ENCODE measurements at regions not wholly inside any gene's neighbourhood (a gene's known extent, or its start where the extent isn't known, plus 50 kb on each side); places are given as distances from the start of the nearest gene placed in this dataset.
A peak's percentile ranks its signal among the peaks of the same experiment; 100 is the strongest.

DNA sequence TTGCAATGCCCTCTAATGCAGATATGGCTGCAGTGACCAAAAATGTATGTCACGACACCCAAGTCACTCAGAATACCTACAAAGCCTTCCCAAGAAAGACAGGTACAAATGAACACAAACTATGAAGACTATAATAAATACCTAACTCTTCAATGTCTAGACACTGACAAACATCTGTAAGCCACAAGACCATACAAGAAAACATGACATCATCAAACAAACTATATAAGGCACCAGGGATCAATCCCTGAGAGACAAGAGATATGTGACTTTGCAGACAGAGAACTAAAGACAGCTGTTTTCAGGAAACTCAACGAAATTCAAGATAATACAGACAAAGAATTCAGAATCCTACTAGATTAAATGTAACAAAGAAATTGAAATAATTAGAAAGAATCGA is 603.7 kb downstream of the CDH9 start:
- Histone ChIP-seq H3K36me3 (ENCODE audit: control insufficient read depth in 1 of 2, insufficient read depth in 2 of 2, low read length in 1 of 2) (no peaks in the 10 kb centered on the region), H3K27ac (ENCODE audit: low read depth in 1 of 2, low read length in 2 of 2) (no peak overlapping the region), H3K4me1 (ENCODE audit: control insufficient read depth in 1 of 2, insufficient read depth in 2 of 2, low read length in 2 of 2) (no peaks in the 10 kb centered on the region), H3K4me3 (ENCODE audit: low read length in 2 of 2) (no peak overlapping the region), H3K9me3 (ENCODE audit: control insufficient read depth, low read length) (no peaks in the 10 kb centered on the region), H3K27me3 (ENCODE audit: control insufficient read depth in 1 of 2, insufficient read depth in 2 of 2, low read length in 1 of 2) (no peaks in the 10 kb centered on the region)
- 70 to 75% methylated on average over 3 of the region's 3 CpGs for WGBS, 2 donors
- ATAC-seq (ENCODE audit: low FRiP score) (no peak), DNase-seq (no peak)
- intact Hi-C loops (cut with DNase I), result loop anchor here in 1 of 2 donors (10.0 kb wide), 1 partner anchor 150 kb away; no protein-coding TSS in a partner anchor

DNA sequence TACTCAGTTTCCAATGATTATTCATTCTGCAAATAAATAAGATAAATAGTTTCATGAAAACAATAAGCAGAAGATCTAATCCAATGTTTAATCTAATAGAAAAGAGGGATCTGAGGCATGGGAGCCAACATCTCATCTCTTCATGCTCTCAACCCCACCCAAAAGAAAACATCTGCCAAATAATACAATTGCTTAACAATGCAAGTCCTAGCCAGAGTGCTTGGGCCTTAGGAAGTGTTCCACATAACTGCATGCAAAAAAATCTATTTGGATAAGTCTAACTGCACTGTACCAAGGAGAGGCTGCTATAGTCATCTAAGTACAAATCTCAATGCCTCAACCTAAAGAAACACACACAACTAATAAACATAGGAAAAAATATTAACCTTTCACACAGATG is 606.0 kb downstream of the CDH9 start:
- no peak for DNase-seq
- no peaks in the 10 kb centered on the region for H3K27me3 ChIP-seq (ENCODE audit: control insufficient read depth in 1 of 2, insufficient read depth in 2 of 2, low read length in 1 of 2)
- H3K4me1 ChIP-seq (ENCODE audit: control insufficient read depth in 1 of 2, insufficient read depth in 2 of 2, low read length in 2 of 2), result no peaks in the 10 kb centered on the region
- H3K27ac ChIP-seq (ENCODE audit: low read depth in 1 of 2, low read length in 2 of 2), result no peak overlapping the region
- intact Hi-C loops (cut with DNase I), result loop anchor here in 1 of 2 donors (10.0 kb wide), 1 partner anchor 148 kb away; no protein-coding TSS in a partner anchor
- H3K9me3 ChIP-seq (ENCODE audit: control insufficient read depth, low read length), result no peaks in the 10 kb centered on the region
- H3K36me3 ChIP-seq (ENCODE audit: control insufficient read depth in 1 of 2, insufficient read depth in 2 of 2, low read length in 1 of 2), result no peaks in the 10 kb centered on the region
- ATAC-seq (ENCODE audit: low FRiP score), result peak; percentile 55
- no peak overlapping the region for H3K4me3 ChIP-seq (ENCODE audit: low read length in 2 of 2)

DNA sequence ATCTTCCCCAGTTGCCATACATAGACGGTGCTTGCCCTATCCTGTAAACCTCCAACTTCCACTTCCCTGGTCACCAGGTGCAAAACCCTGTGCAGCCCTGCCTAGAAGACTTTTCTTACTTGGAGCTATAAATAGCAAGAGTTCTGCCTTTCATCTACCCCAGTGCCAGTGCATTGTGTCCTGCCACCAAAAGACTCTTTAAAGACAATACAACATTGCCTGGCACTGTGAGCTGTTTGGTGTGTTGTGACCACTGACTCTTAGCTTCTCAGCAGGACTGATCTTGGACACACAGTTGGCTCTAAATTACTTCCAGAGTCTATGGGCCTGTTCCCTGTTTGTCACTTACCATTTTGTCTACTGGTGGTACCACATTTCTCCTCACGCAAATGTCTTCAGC is 608.1 kb downstream of the CDH9 start:
- Histone ChIP-seq H3K4me3 (ENCODE audit: low read length in 2 of 2) (no peak overlapping the region), H3K36me3 (ENCODE audit: control insufficient read depth in 1 of 2, insufficient read depth in 2 of 2, low read length in 1 of 2) (no peaks in the 10 kb centered on the region), H3K9me3 (ENCODE audit: control insufficient read depth, low read length) (no peaks in the 10 kb centered on the region), H3K27me3 (ENCODE audit: control insufficient read depth in 1 of 2, insufficient read depth in 2 of 2, low read length in 1 of 2) (no peaks in the 10 kb centered on the region), H3K27ac (ENCODE audit: low read depth in 1 of 2, low read length in 2 of 2) (no peak overlapping the region), H3K4me1 (ENCODE audit: control insufficient read depth in 1 of 2, insufficient read depth in 2 of 2, low read length in 2 of 2) (no peaks in the 10 kb centered on the region)
- DNase-seq, result no peak
- 88 to 89% methylated on average over 2 of the region's 2 CpGs for WGBS, 2 donors
- intact Hi-C loops (cut with DNase I), result loop anchor here in 1 of 2 donors (10.0 kb wide), 1 partner anchor 146 kb away; no protein-coding TSS in a partner anchor
- ATAC-seq (ENCODE audit: low FRiP score), result no peak

DNA sequence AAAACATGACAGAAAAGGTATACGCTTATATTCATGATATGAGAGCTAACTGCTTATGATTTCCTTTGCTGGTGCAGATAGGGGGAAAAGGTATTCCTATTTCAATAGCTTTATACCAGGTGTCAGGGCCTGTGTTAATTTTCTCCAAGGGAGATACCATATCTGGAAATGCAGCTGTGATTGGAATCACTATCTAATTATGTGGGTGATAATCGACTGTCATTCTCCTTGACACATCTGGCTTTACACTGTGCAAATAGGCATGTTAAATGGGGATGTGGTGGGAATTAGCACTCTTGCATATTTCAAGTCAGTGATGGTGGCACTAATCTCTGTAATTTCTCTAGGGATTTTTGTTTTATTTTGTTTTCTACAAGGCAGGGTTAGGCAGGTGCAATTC is 611.1 kb downstream of the CDH9 start:
- H3K9me3 ChIP-seq (ENCODE audit: control insufficient read depth, low read length), result no peaks in the 10 kb centered on the region
- no peaks in the 10 kb centered on the region for H3K36me3 ChIP-seq (ENCODE audit: control insufficient read depth in 1 of 2, insufficient read depth in 2 of 2, low read length in 1 of 2)
- DNase-seq (no peak), ATAC-seq (ENCODE audit: low FRiP score) (no peak)
- no peak overlapping the region for H3K4me3 ChIP-seq (ENCODE audit: low read length in 2 of 2)
- WGBS, 2 donors, result 84 to 89% methylated on average over 2 of the region's 2 CpGs
- intact Hi-C loops (cut with DNase I), result no loop called here
- no peak overlapping the region for H3K27ac ChIP-seq (ENCODE audit: low read depth in 1 of 2, low read length in 2 of 2)
- no peaks in the 10 kb centered on the region for H3K27me3 ChIP-seq (ENCODE audit: control insufficient read depth in 1 of 2, insufficient read depth in 2 of 2, low read length in 1 of 2)
- no peaks in the 10 kb centered on the region for H3K4me1 ChIP-seq (ENCODE audit: control insufficient read depth in 1 of 2, insufficient read depth in 2 of 2, low read length in 2 of 2)

DNA sequence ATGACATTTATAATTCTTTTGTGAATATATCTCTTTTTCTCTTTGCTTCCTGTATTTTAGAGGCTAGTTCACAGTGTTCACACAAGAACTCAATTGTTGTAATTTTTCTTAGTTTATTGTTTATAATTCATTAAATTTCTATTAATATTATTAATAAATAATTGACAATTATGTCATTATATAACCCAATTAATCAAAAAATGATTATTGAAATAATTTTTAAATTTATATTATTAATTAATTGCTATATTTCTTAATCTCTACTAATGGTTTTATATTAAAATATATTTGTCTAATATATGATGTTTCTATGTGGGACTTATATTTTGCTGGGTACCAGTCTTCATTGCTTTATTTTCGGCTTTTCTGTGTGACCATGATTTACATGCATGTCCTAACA is 618.4 kb downstream of the CDH9 start:
- Histone ChIP-seq H3K36me3 (ENCODE audit: control insufficient read depth in 1 of 2, insufficient read depth in 2 of 2, low read length in 1 of 2) (no peaks in the 10 kb centered on the region), H3K9me3 (ENCODE audit: control insufficient read depth, low read length) (no peaks in the 10 kb centered on the region), H3K4me3 (ENCODE audit: low read length in 2 of 2) (no peak overlapping the region), H3K27me3 (ENCODE audit: control insufficient read depth in 1 of 2, insufficient read depth in 2 of 2, low read length in 1 of 2) (no peaks in the 10 kb centered on the region), H3K4me1 (ENCODE audit: control insufficient read depth in 1 of 2, insufficient read depth in 2 of 2, low read length in 2 of 2) (no peaks in the 10 kb centered on the region), H3K27ac (ENCODE audit: low read depth in 1 of 2, low read length in 2 of 2) (no peak overlapping the region)
- WGBS, 2 donors, result 86 to 93% methylated on average over 1 of the region's 1 CpG
- DNase-seq (no peak), ATAC-seq (ENCODE audit: low FRiP score) (no peak)
- intact Hi-C loops (cut with DNase I), result no loop called here

DNA sequence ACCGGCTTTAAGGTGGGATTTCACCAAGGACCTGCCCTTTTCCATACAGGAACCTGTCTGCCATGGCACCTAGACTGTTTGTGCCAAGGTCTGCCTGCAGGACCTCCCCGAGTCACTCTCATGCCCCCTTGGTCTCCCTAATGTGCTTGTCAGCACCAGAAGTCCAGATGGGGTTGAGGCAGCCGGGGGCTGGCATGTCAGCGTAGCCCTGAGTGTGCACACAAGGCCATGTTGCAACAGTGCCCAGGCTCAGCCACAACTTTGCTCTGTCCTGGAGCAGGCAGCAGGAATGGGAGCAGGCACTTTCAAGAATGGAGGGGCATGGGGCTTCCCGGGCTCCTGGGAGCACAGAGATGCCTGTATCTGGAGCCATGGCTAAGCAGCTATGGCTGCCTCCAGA is 621.5 kb downstream of the CDH9 start:
- H3K4me3 ChIP-seq (ENCODE audit: low read length in 2 of 2), result no peak overlapping the region
- no peak overlapping the region for H3K27ac ChIP-seq (ENCODE audit: low read depth in 1 of 2, low read length in 2 of 2)
- H3K9me3 ChIP-seq (ENCODE audit: control insufficient read depth, low read length), result no peaks in the 10 kb centered on the region
- H3K27me3 ChIP-seq (ENCODE audit: control insufficient read depth in 1 of 2, insufficient read depth in 2 of 2, low read length in 1 of 2), result no peaks in the 10 kb centered on the region
- no peaks in the 10 kb centered on the region for H3K36me3 ChIP-seq (ENCODE audit: control insufficient read depth in 1 of 2, insufficient read depth in 2 of 2, low read length in 1 of 2)
- H3K4me1 ChIP-seq (ENCODE audit: control insufficient read depth in 1 of 2, insufficient read depth in 2 of 2, low read length in 2 of 2), result no peaks in the 10 kb centered on the region
- no peak for DNase-seq
- WGBS, 2 donors, result 85 to 90% methylated on average over 5 of the region's 5 CpGs
- intact Hi-C loops (cut with DNase I), result no loop called here
- peak; percentile 64 for ATAC-seq (ENCODE audit: low FRiP score)

DNA sequence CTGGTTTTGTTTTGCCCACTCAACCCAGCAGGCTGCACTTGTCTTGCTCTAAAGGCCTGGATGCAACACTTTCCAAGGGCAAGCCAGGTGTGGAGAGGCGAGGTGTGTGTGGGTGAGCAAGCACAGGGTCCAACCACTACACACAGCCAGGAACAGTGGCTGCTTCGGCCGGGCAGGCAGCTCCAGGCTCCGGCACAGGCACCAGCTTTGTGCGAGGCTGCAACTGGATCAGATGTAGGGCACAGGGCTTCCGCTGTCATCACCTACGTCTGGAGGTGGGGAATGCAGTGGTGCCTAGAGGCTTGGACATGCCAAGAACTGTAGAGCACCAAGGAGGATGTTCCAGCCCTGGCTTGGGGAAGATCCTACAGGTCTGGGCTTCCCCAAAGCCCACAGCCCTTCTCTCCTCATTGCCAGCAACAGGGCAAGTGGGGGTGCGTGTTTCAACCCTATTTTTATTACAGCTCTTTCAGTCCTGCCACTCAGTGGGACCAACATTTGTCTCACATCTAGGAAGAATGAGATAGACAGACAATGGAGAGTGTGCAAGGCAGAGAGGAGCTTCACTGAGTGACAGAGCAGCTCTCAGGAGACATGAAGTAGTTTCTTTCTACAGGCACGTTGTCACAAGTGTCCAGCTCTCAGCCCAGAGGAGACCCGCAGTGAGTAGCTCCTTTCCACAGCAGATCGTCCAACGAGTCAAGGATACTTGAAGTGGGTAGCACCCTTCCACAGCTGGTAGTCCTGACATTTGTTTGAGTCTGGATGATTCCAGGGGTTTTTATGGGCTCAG is 622.2 kb downstream of the CDH9 start:
- intact Hi-C loops (cut with DNase I), result no loop called here
- Histone ChIP-seq H3K4me1 (ENCODE audit: control insufficient read depth in 1 of 2, insufficient read depth in 2 of 2, low read length in 2 of 2) (no peaks in the 10 kb centered on the region), H3K4me3 (ENCODE audit: low read length in 2 of 2) (no peak overlapping the region), H3K27ac (ENCODE audit: low read depth in 1 of 2, low read length in 2 of 2) (no peak overlapping the region), H3K9me3 (ENCODE audit: control insufficient read depth, low read length) (no peaks in the 10 kb centered on the region), H3K27me3 (ENCODE audit: control insufficient read depth in 1 of 2, insufficient read depth in 2 of 2, low read length in 1 of 2) (no peaks in the 10 kb centered on the region), H3K36me3 (ENCODE audit: control insufficient read depth in 1 of 2, insufficient read depth in 2 of 2, low read length in 1 of 2) (no peaks in the 10 kb centered on the region)
- DNase-seq (no peak), ATAC-seq (ENCODE audit: low FRiP score) (peak; percentile 54)
- 82 to 88% methylated on average over 12 of the region's 12 CpGs for WGBS, 2 donors

DNA sequence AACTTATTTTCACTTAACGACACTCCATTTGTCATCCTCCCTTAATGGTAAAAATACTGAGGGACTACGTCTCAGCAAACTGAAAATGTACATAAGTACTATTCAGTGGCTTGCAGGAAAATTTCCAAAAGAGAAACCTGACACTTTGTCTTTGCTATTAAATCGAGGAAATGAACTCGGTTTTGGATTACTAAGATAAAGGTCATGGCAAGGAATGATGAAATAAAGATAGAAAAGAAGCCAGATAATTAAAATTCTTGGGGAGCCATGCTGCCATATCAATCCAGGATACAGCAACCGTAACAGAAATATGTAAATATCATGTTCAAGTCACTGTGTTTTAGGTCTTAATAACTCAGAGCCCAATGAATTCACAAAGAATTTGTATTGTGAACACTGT is 647.8 kb downstream of the CDH9 start:
- no peaks in the 10 kb centered on the region for H3K36me3 ChIP-seq (ENCODE audit: control insufficient read depth in 1 of 2, insufficient read depth in 2 of 2, low read length in 1 of 2)
- H3K4me3 ChIP-seq (ENCODE audit: low read length in 2 of 2), result no peak overlapping the region
- 71 to 74% methylated on average over 5 of the region's 5 CpGs for WGBS, 2 donors
- DNase-seq (no peak), ATAC-seq (ENCODE audit: low FRiP score) (no peak)
- H3K4me1 ChIP-seq (ENCODE audit: control insufficient read depth in 1 of 2, insufficient read depth in 2 of 2, low read length in 2 of 2), result no peaks in the 10 kb centered on the region
- H3K27me3 ChIP-seq (ENCODE audit: control insufficient read depth in 1 of 2, insufficient read depth in 2 of 2, low read length in 1 of 2), result no peaks in the 10 kb centered on the region
- intact Hi-C loops (cut with DNase I), result no loop called here
- H3K9me3 ChIP-seq (ENCODE audit: control insufficient read depth, low read length), result no peaks in the 10 kb centered on the region
- H3K27ac ChIP-seq (ENCODE audit: low read depth in 1 of 2, low read length in 2 of 2), result no peak overlapping the region

DNA sequence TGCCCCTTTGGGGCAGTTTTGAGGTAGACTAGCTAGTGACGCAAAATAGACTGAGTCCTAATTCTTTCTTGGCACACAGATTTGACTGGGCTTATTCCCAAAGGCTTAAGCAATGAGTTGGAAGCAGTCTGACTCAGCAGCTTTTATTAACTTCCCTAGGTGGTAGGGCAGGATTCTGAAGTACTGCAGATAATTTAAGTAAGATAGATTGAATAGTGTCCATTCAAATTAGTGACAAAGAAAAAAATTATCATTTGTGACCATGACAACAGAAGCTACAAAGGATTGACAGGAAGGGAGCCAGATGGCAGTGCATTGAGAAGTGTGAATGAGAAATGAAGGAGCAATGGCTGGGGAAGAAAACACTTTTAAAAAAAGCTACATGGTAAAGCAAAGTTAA is 649.4 kb downstream of the CDH9 start:
- no peak overlapping the region for H3K27ac ChIP-seq (ENCODE audit: low read depth in 1 of 2, low read length in 2 of 2)
- no peak overlapping the region for H3K4me3 ChIP-seq (ENCODE audit: low read length in 2 of 2)
- 0 to 3% methylated on average over 1 of the region's 1 CpG for WGBS, 2 donors
- no peaks in the 10 kb centered on the region for H3K4me1 ChIP-seq (ENCODE audit: control insufficient read depth in 1 of 2, insufficient read depth in 2 of 2, low read length in 2 of 2)
- ATAC-seq (ENCODE audit: low FRiP score) (peak; percentile 52), DNase-seq (no peak)
- H3K36me3 ChIP-seq (ENCODE audit: control insufficient read depth in 1 of 2, insufficient read depth in 2 of 2, low read length in 1 of 2), result no peaks in the 10 kb centered on the region
- intact Hi-C loops (cut with DNase I), result no loop called here
- H3K27me3 ChIP-seq (ENCODE audit: control insufficient read depth in 1 of 2, insufficient read depth in 2 of 2, low read length in 1 of 2), result no peaks in the 10 kb centered on the region
- H3K9me3 ChIP-seq (ENCODE audit: control insufficient read depth, low read length), result no peaks in the 10 kb centered on the region

Data from aorta (tissue), 5 donors.